ENCODE measurements at regions not wholly inside any gene's neighbourhood (a gene's known extent, or its start where the extent isn't known, plus 50 kb on each side); places are given as distances from the start of the nearest gene placed in this dataset.

GRCh38 chr2:57597940-57598339, 448.7 kb upstream of the VRK2 start:
- intact Hi-C loops (cut with micrococcal nuclease; ENCODE audit: unreplicated experiment) = loop anchor here (10.0 kb wide), 1 partner anchor 393 kb away; no protein-coding TSS in a partner anchor
- Histone ChIP-seq H3K9me3 (ENCODE audit: low read length) (no peaks in the 10 kb centered on the region), H3K36me3 (replicated peaks in 1 of 2; ENCODE audit: control insufficient read depth in 1 of 2, insufficient read depth in 2 of 2, low read length in 2 of 2) (no peaks in the 10 kb centered on the region), H3K27ac (ENCODE audit: extremely low read length, insufficient read depth, low read length) (no peak overlapping the region), H2AFZ (ENCODE audit: low read length) (no peak overlapping the region), H3K4me1 (ENCODE audit: insufficient read depth, low read length) (no peaks in the 10 kb centered on the region), H3K27me3 (ENCODE audit: control insufficient read depth in 1 of 2, insufficient read depth in 2 of 2, low read length in 2 of 2) (no peaks in the 10 kb centered on the region), H3K9ac (ENCODE audit: insufficient read depth, low read depth, low read length) (no peak overlapping the region), H3K79me2 (ENCODE audit: insufficient read depth, low read length) (no peaks in the 10 kb centered on the region), H3K4me2 (ENCODE audit: low read depth, low read length) (no peak overlapping the region), H3K4me3 (replicated peaks in 1 of 3; ENCODE audit: insufficient read depth in 1 of 3, low read depth in 2 of 3, low read length in 3 of 3) (no peak overlapping the region), H4K20me1 (ENCODE audit: insufficient read depth, low read length) (no peaks in the 10 kb centered on the region)
- DNase-seq (ENCODE audit: low spot score) (no peak), ATAC-seq (no peak), FAIRE-seq (no peak)
- 0% methylated on average over 1 of the region's 1 CpG for WGBS (ENCODE audit: low lambda C conversion rate)
- ChIA-PET CTCF (ENCODE audit: low intra/inter-chr PET ratio, low total read pairs) (no interaction called here), POLR2A (no interaction called here)
- in situ Hi-C loops (cut with HindIII; ENCODE audit: extremely low pct_ligation_motif_present, low pct_unique_long_range_greater_than_20kb) = no loop called here
- no TSS peak for BruUV-seq (replicated peaks)
- TF ChIP-seq ZNF678 (CRISPR knock-in tag; IDR thresholded peaks at IDR 0.05) (no peak), ZUFSP (CRISPR knock-in tag; IDR thresholded peaks at IDR 0.05; ENCODE audit: borderline replicate concordance) (no peak), ZNF687 (CRISPR knock-in tag; IDR thresholded peaks at IDR 0.05) (no peak), ARID5B (CRISPR knock-in tag; IDR thresholded peaks at IDR 0.05) (no peak), ZBTB43 (CRISPR knock-in tag; conservative IDR thresholded peaks at IDR 0.05) (no peak), TOE1 (CRISPR knock-in tag; IDR thresholded peaks at IDR 0.05) (no peak), ZMYM3 (CRISPR knock-in tag; IDR thresholded peaks at IDR 0.05) (no peak), TFDP1 (CRISPR knock-in tag; IDR thresholded peaks at IDR 0.05; ENCODE audit: borderline replicate concordance) (no peak), E2F5 (CRISPR knock-in tag; conservative IDR thresholded peaks at IDR 0.05) (no peak), ZFAT (CRISPR knock-in tag; conservative IDR thresholded peaks at IDR 0.05) (no peak), RAD51 (IDR thresholded peaks at IDR 0.05; ENCODE audit: borderline replicate concordance) (no peak), ZNF253 (CRISPR knock-in tag; IDR thresholded peaks at IDR 0.05; ENCODE audit: borderline replicate concordance) (no peak)
